ENCODE measurements at regions not wholly inside any gene's neighbourhood (a gene's known extent, or its start where the extent isn't known, plus 50 kb on each side); places are given as distances from the start of the nearest gene placed in this dataset.

- no peak overlapping the region for H3K27ac Mint-ChIP-seq
- CTCF ChIA-PET = no interaction called here
- POLR2A ChIA-PET = no interaction called here
Measured at GRCh38 chr12:34350092-34351041, 328.1 kb downstream of the ALG10 start.

GRCh38 chr12:34352098-34352497 is 329.8 kb downstream of the ALG10 start:
- H3K4me1 ChIP-seq (ENCODE audit: insufficient read depth, low read length) = no peaks in the 10 kb centered on the region
- H3K27me3 ChIP-seq (ENCODE audit: insufficient read depth, low read length, poor library complexity, severe bottlenecking) = no peaks in the 10 kb centered on the region
- Mint-ChIP-seq H3K36me3 (no peaks in the 10 kb centered on the region), H3K4me1 (no peaks in the 10 kb centered on the region), H3K27me3 (no peaks in the 10 kb centered on the region), H3K9me3 (peaks cover 0 to 8% (median 5%) of the 10 kb centered on the region in 5 donors), H3K27ac (no peak overlapping the region), H3K4me3 (no peak overlapping the region)
- DNase-seq = no peak
- no peaks in the 10 kb centered on the region for H3K9me3 ChIP-seq (ENCODE audit: low read length)
- ChIA-PET CTCF (no interaction called here), POLR2A (no interaction called here)
- no peak overlapping the region for H3K4me3 ChIP-seq (ENCODE audit: low read length)
- no peaks in the 10 kb centered on the region for H3K36me3 ChIP-seq (ENCODE audit: insufficient read depth, low read length)
- no peak overlapping the region for H3K27ac ChIP-seq (ENCODE audit: low read depth, low read length)

More at GRCh38 chr12:34350092-34351041, 328.1 kb downstream of the ALG10 start:
- Histone ChIP-seq H3K36me3 (ENCODE audit: insufficient read depth, low read length) (no peaks in the 10 kb centered on the region), H3K27ac (ENCODE audit: low read depth, low read length) (no peak overlapping the region), H3K9me3 (ENCODE audit: low read length) (no peaks in the 10 kb centered on the region), H3K4me1 (ENCODE audit: insufficient read depth, low read length) (no peaks in the 10 kb centered on the region), H3K4me3 (ENCODE audit: low read length) (no peak overlapping the region), H3K27me3 (ENCODE audit: insufficient read depth, low read length, poor library complexity, severe bottlenecking) (no peaks in the 10 kb centered on the region)
- no peak for DNase-seq
- H3K4me3 Mint-ChIP-seq = no peak overlapping the region
- H3K9me3 Mint-ChIP-seq = peaks cover 0 to 8% (median 6%) of the 10 kb centered on the region in 5 donors
- no peaks in the 10 kb centered on the region for H3K36me3 Mint-ChIP-seq
- no peaks in the 10 kb centered on the region for H3K27me3 Mint-ChIP-seq
- H3K4me1 Mint-ChIP-seq = no peaks in the 10 kb centered on the region

GRCh38 chr12:34354239-34355200 is 332.2 kb downstream of the ALG10 start:
- Histone ChIP-seq H3K9me3 (ENCODE audit: low read length) (no peaks in the 10 kb centered on the region), H3K27ac (ENCODE audit: low read depth, low read length) (no peak overlapping the region), H3K4me1 (ENCODE audit: insufficient read depth, low read length) (no peaks in the 10 kb centered on the region), H3K27me3 (ENCODE audit: insufficient read depth, low read length, poor library complexity, severe bottlenecking) (no peaks in the 10 kb centered on the region), H3K36me3 (ENCODE audit: insufficient read depth, low read length) (no peaks in the 10 kb centered on the region), H3K4me3 (ENCODE audit: low read length) (no peak overlapping the region)
- ChIA-PET CTCF (no interaction called here), POLR2A (no interaction called here)
- peaks cover 0 to 9% (median 4%) of the 10 kb centered on the region in 5 donors for H3K9me3 Mint-ChIP-seq
- no peaks in the 10 kb centered on the region for H3K36me3 Mint-ChIP-seq
- H3K4me1 Mint-ChIP-seq = no peaks in the 10 kb centered on the region
- no peak overlapping the region for H3K27ac Mint-ChIP-seq
- no peak overlapping the region for H3K4me3 Mint-ChIP-seq
- no peaks in the 10 kb centered on the region for H3K27me3 Mint-ChIP-seq
- no peak for DNase-seq

- H3K4me3 Mint-ChIP-seq = no peak overlapping the region
- no peaks in the 10 kb centered on the region for H3K4me1 Mint-ChIP-seq
Measured at GRCh38 chr12:34356233-34356987, 334.1 kb downstream of the ALG10 start.

GRCh38 chr12:34357791-34358190 is 335.5 kb downstream of the ALG10 start:
- POLR2A ChIA-PET = no interaction called here
- H3K4me3 ChIP-seq (ENCODE audit: low read length) = no peak overlapping the region
- no peaks in the 10 kb centered on the region for H3K36me3 Mint-ChIP-seq
- DNase-seq = no peak
- peak overlapping the region in 1 of 8 donors; percentile 75 for H3K27ac Mint-ChIP-seq
- H3K27me3 ChIP-seq (ENCODE audit: insufficient read depth, low read length, poor library complexity, severe bottlenecking) = no peaks in the 10 kb centered on the region
- H3K4me1 ChIP-seq (ENCODE audit: insufficient read depth, low read length) = no peaks in the 10 kb centered on the region
- peaks cover 0 to 16% (median 4%) of the 10 kb centered on the region in 5 donors for H3K9me3 Mint-ChIP-seq
- H3K27ac ChIP-seq (ENCODE audit: low read depth, low read length) = no peak overlapping the region
- no peaks in the 10 kb centered on the region for H3K27me3 Mint-ChIP-seq
- CTCF ChIA-PET = no interaction called here
- no peaks in the 10 kb centered on the region for H3K9me3 ChIP-seq (ENCODE audit: low read length)
- no peaks in the 10 kb centered on the region for H3K4me1 Mint-ChIP-seq
- no peaks in the 10 kb centered on the region for H3K36me3 ChIP-seq (ENCODE audit: insufficient read depth, low read length)
- H3K4me3 Mint-ChIP-seq = no peak overlapping the region

More at GRCh38 chr12:34356233-34356987, 334.1 kb downstream of the ALG10 start:
- Histone ChIP-seq H3K27me3 (ENCODE audit: insufficient read depth, low read length, poor library complexity, severe bottlenecking) (no peaks in the 10 kb centered on the region), H3K4me3 (ENCODE audit: low read length) (no peak overlapping the region), H3K9me3 (ENCODE audit: low read length) (no peaks in the 10 kb centered on the region), H3K27ac (ENCODE audit: low read depth, low read length) (no peak overlapping the region), H3K36me3 (ENCODE audit: insufficient read depth, low read length) (no peaks in the 10 kb centered on the region), H3K4me1 (ENCODE audit: insufficient read depth, low read length) (no peaks in the 10 kb centered on the region)
- Mint-ChIP-seq H3K27ac (no peak overlapping the region), H3K9me3 (peaks cover 0 to 12% (median 4%) of the 10 kb centered on the region in 5 donors), H3K36me3 (no peaks in the 10 kb centered on the region), H3K27me3 (no peaks in the 10 kb centered on the region)
- no peak for DNase-seq
- POLR2A ChIA-PET = no interaction called here
- CTCF ChIA-PET = no interaction called here

- Mint-ChIP-seq H3K27ac (peak overlapping the region in 1 of 8 donors; percentile 86), H3K9me3 (peaks cover 0 to 17% (median 4%) of the 10 kb centered on the region in 5 donors), H3K4me1 (no peaks in the 10 kb centered on the region), H3K4me3 (no peak overlapping the region), H3K27me3 (no peaks in the 10 kb centered on the region), H3K36me3 (no peaks in the 10 kb centered on the region)
- POLR2A ChIA-PET = no interaction called here
- CTCF ChIA-PET = no interaction called here
- H3K4me3 ChIP-seq (ENCODE audit: low read length) = no peak overlapping the region
- no peaks in the 10 kb centered on the region for H3K9me3 ChIP-seq (ENCODE audit: low read length)
- no peaks in the 10 kb centered on the region for H3K27me3 ChIP-seq (ENCODE audit: insufficient read depth, low read length, poor library complexity, severe bottlenecking)
- no peak for DNase-seq
- no peaks in the 10 kb centered on the region for H3K4me1 ChIP-seq (ENCODE audit: insufficient read depth, low read length)
- no peak overlapping the region for H3K27ac ChIP-seq (ENCODE audit: low read depth, low read length)
- no peaks in the 10 kb centered on the region for H3K36me3 ChIP-seq (ENCODE audit: insufficient read depth, low read length)
Measured at GRCh38 chr12:34358198-34358597, 335.9 kb downstream of the ALG10 start.

GRCh38 chr12:34361721-34362316 is 339.5 kb downstream of the ALG10 start:
- Histone ChIP-seq H3K27ac (ENCODE audit: low read depth, low read length) (no peak overlapping the region), H3K4me1 (ENCODE audit: insufficient read depth, low read length) (no peaks in the 10 kb centered on the region), H3K36me3 (ENCODE audit: insufficient read depth, low read length) (no peaks in the 10 kb centered on the region), H3K4me3 (ENCODE audit: low read length) (no peak overlapping the region), H3K9me3 (ENCODE audit: low read length) (no peaks in the 10 kb centered on the region), H3K27me3 (ENCODE audit: insufficient read depth, low read length, poor library complexity, severe bottlenecking) (no peaks in the 10 kb centered on the region)
- Mint-ChIP-seq H3K4me3 (peak overlapping the region in 1 of 7 donors; percentile 68), H3K9me3 (peaks cover 0 to 16% (median 8%) of the 10 kb centered on the region in 5 donors), H3K27me3 (no peaks in the 10 kb centered on the region), H3K27ac (no peak overlapping the region), H3K36me3 (no peaks in the 10 kb centered on the region), H3K4me1 (no peaks in the 10 kb centered on the region)
- no peak for DNase-seq
- POLR2A ChIA-PET = no interaction called here
- CTCF ChIA-PET = no interaction called here

All from CD8-positive, alpha-beta memory T cell (primary cell).